ENCODE measurements at regions not wholly inside any gene's neighbourhood (a gene's known extent, or its start where the extent isn't known, plus 50 kb on each side); places are given as distances from the start of the nearest gene placed in this dataset.

DNA sequence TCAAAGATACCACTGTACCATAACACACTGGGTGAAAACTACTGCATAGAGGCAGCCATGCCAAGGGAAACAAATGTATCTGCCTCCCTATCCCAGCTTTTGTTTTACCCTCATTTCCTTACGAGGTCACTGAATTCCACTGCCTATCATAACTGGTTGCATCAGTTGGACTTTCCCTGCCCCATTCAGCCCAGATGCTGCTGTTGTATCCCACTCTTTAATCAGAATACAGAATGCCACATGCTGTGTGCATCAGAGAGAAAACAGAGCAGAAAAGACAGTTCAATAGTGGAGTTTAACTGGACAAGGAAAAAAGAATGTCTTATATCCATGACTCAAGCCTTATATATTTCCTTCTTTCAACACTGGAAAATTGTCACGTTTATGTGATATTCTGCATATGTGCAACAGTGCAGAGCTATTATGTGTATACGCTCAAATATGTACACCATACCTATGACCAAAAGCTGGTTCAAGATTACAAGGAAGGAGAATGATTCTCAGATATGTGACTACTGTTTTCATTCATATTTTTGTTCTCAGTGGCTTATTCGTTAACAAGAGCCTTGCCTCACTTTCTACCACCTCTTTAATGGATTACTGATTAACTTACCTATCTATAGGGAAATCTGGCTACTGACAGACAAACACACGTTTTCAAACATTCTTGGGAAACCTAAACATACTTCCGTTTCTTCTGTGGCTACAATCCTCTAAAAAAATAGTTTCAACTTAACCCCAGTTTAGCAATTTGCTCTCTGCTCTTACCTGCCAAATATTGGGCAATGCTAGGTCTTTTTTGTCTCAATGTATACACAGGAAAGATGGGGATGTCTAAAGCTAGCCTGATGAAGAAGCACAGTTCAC is 378.9 kb downstream of the SMARCA1 start:
- peak overlapping the region; percentile 52 to 78 for H3K27ac ChIP-seq
- DNase-seq (ENCODE audit: low read depth in 1 of 2, low spot score in 1 of 2): peak in 1 of 2 experiments; percentile 35
- peak; percentile 81 for TF ChIP-seq GATA3 (IDR thresholded peaks at IDR 0.05; ENCODE audit: borderline replicate concordance)
- no peak for TF ChIP-seq MAFK (IDR thresholded peaks at IDR 0.05; ENCODE audit: partially characterized antibody)
- TF ChIP-seq HOXB13 (CRISPR knock-in tag; IDR thresholded peaks at IDR 0.05; ENCODE audit: low read depth): no peak
- TF ChIP-seq CHD4 (IDR thresholded peaks at IDR 0.05; ENCODE audit: borderline replicate concordance): no peak
- TF ChIP-seq PHF8 (IDR thresholded peaks at IDR 0.05; ENCODE audit: borderline replicate concordance, low read depth): no peak
- no peak for TF ChIP-seq POLR2AphosphoS2 (conservative IDR thresholded peaks at IDR 0.05; ENCODE audit: low read length)
- no peak for TF ChIP-seq HDAC2 (IDR thresholded peaks at IDR 0.05)
- peak; percentile 59 to 74; a peak in 3 of 4 replicates for TF ChIP-seq CEBPB (IDR thresholded peaks at IDR 0.05)
- no peak for TF ChIP-seq ZFP36 (IDR thresholded peaks at IDR 0.05; ENCODE audit: borderline replicate concordance, partially characterized antibody)
- TF ChIP-seq, protein P1, sequence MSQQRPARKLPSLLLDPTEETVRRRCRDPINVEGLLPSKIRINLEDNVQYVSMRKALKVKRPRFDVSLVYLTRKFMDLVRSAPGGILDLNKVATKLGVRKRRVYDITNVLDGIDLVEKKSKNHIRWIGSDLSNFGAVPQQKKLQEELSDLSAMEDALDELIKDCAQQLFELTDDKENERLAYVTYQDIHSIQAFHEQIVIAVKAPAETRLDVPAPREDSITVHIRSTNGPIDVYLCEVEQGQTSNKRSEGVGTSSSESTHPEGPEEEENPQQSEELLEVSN (IDR thresholded peaks at IDR 0.05; ENCODE audit: borderline replicate concordance, low read depth): no peak
- no peak for TF ChIP-seq EHMT2 (IDR thresholded peaks at IDR 0.05; ENCODE audit: low read depth)
- TF ChIP-seq FOSL2 (IDR thresholded peaks at IDR 0.05): no peak
- peak; percentile 22; the same call in 1 of the 2 replicates for TF ChIP-seq FOSL2 (CRISPR knock-in tag; IDR thresholded peaks at IDR 0.05)
- TF ChIP-seq KDM1A (IDR thresholded peaks at IDR 0.05; ENCODE audit: low read depth): no peak
- TF ChIP-seq EHF (CRISPR knock-in tag; IDR thresholded peaks at IDR 0.05): no peak
- TF ChIP-seq, protein P2, sequence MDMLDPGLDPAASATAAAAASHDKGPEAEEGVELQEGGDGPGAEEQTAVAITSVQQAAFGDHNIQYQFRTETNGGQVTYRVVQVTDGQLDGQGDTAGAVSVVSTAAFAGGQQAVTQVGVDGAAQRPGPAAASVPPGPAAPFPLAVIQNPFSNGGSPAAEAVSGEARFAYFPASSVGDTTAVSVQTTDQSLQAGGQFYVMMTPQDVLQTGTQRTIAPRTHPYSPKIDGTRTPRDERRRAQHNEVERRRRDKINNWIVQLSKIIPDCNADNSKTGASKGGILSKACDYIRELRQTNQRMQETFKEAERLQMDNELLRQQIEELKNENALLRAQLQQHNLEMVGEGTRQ (IDR thresholded peaks at IDR 0.05): no peak
- TF ChIP-seq, protein P3, sequence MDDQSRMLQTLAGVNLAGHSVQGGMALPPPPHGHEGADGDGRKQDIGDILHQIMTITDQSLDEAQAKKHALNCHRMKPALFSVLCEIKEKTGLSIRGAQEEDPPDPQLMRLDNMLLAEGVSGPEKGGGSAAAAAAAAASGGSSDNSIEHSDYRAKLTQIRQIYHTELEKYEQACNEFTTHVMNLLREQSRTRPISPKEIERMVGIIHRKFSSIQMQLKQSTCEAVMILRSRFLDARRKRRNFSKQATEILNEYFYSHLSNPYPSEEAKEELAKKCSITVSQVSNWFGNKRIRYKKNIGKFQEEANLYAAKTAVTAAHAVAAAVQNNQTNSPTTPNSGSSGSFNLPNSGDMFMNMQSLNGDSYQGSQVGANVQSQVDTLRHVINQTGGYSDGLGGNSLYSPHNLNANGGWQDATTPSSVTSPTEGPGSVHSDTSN (IDR thresholded peaks at IDR 0.05): no peak
- no peak for TF ChIP-seq KDM5A (IDR thresholded peaks at IDR 0.05)
- no peak for TF ChIP-seq CBX8 (IDR thresholded peaks at IDR 0.05)
- TF ChIP-seq FOSB (CRISPR knock-in tag; IDR thresholded peaks at IDR 0.05): no peak
- TF ChIP-seq CBX2 (IDR thresholded peaks at IDR 0.05; ENCODE audit: borderline replicate concordance, low read depth): no peak
- no peak for TF ChIP-seq NFE2L2 (conservative IDR thresholded peaks at IDR 0.05; ENCODE audit: low read length)
- no peak for TF ChIP-seq TFCP2L1 (CRISPR knock-in tag; IDR thresholded peaks at IDR 0.05)
- TF ChIP-seq, protein P4, sequence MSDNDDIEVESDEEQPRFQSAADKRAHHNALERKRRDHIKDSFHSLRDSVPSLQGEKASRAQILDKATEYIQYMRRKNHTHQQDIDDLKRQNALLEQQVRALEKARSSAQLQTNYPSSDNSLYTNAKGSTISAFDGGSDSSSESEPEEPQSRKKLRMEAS (IDR thresholded peaks at IDR 0.05): no peak
- no peak for TF ChIP-seq NPAS2 (CRISPR knock-in tag; IDR thresholded peaks at IDR 0.05; ENCODE audit: borderline replicate concordance)
- no peak for TF ChIP-seq ZC3H11A (IDR thresholded peaks at IDR 0.05)
- TF ChIP-seq HEYL (CRISPR knock-in tag; IDR thresholded peaks at IDR 0.05): no peak
- no peak for TF ChIP-seq MYC (IDR thresholded peaks at IDR 0.05; ENCODE audit: borderline replicate concordance, low read length)
- no peak for TF ChIP-seq RFX5 (IDR thresholded peaks at IDR 0.05)
- no peak; a peak in 1 of 5 replicates for TF ChIP-seq JUN (IDR thresholded peaks at IDR 0.05)
- 0 out of 5 replicates have a peak, but pooled peaks of 1 of the 2 experiments have one; percentile 21 for TF ChIP-seq EP300 (IDR thresholded peaks at IDR 0.05)
- ChIA-PET POLR2A (no interaction called here), CTCF (no interaction called here)
- peak overlapping the region; percentile 71 for H3K4me2 ChIP-seq
- FAIRE-seq: peak; percentile 86
- 2% methylated on average over 6 of the region's 6 CpGs for WGBS (ENCODE audit: missing lambda C conversion rate)
- no peaks in the 10 kb centered on the region for H3K9me3 ChIP-seq
- peak; percentile 65 to 71 for ATAC-seq
- peaks cover 47% of the 10 kb centered on the region for H3K4me1 ChIP-seq
- peak overlapping the region; percentile 1; the same call in 1 of the 3 replicates for H3K4me3 ChIP-seq

Measured in A549 (cell line).